ENCODE measurements at regions not wholly inside any gene's neighbourhood (a gene's known extent, or its start where the extent isn't known, plus 50 kb on each side); places are given as distances from the start of the nearest gene placed in this dataset.

DNA sequence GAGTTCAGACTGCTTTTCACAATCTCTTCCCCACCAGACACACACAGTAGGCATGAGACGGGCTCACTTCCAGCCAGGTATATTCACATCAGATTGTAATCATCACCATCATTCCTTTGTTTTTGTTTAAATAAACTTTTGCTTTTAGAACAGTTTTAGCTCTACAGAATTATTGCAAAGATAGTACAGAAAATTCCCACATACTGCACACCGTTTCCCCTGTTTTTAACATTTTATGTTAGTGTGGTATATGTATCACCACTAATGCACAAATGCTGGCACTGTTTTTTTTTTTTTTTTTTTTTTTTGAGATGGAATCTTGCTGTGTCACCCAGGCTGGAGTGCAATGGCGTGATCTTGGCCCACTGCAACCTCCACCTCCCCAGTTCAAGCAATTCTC is 83.3 kb upstream of the ANO1 start:
- in situ Hi-C loops (cut with MboI): no loop called here
- BruUV-seq (replicated peaks): no TSS peak
- 26% methylated on average over 2 of the region's 3 CpGs for WGBS (ENCODE audit: insufficient coverage, insufficient replicate concordance, low lambda C conversion rate, missing lambda C conversion rate)
- ATAC-seq (no peak), FAIRE-seq (no peak), DNase-seq (ENCODE audit: low read depth, low spot score) (no peak)
- H3K79me2 ChIP-seq (ENCODE audit: control insufficient read depth, insufficient read depth, low read length): no peaks in the 10 kb centered on the region
- H3K4me3 ChIP-seq: no peak overlapping the region
- POLR2A ChIA-PET: no interaction called here
- no peak overlapping the region for H3K9ac ChIP-seq (ENCODE audit: control insufficient read depth, insufficient read depth, low read length)
- no peak overlapping the region for H3K4me2 ChIP-seq (ENCODE audit: control insufficient read depth, insufficient read depth)
- intact Hi-C loops (cut with micrococcal nuclease; ENCODE audit: unreplicated experiment): no loop called here
- H4K20me1 ChIP-seq (ENCODE audit: control insufficient read depth, insufficient read depth): no peaks in the 10 kb centered on the region
- no peaks in the 10 kb centered on the region for H3K4me1 ChIP-seq (ENCODE audit: control insufficient read depth, insufficient read depth, low read length)
- no peaks in the 10 kb centered on the region for H3K36me3 ChIP-seq (ENCODE audit: control insufficient read depth in 2 of 2, insufficient read depth in 2 of 2, low read length in 1 of 2)
- H3K27me3 ChIP-seq (replicated peaks in 1 of 2; ENCODE audit: control insufficient read depth in 2 of 2, insufficient read depth in 2 of 2, low read length in 1 of 2): peaks cover 0 to 3% of the 10 kb centered on the region in 2 experiments; a peak in 1 of 4 replicates
- RAD21 ChIA-PET (ENCODE audit: unreplicated experiment): no interaction called here
- SMC1A ChIA-PET (ENCODE audit: uncharacterized antibody, unreplicated experiment): no interaction called here
- no peak overlapping the region for H2AFZ ChIP-seq (ENCODE audit: control insufficient read depth, low read depth, low read length)
- no peak for TF ChIP-seq ZSCAN29 (IDR thresholded peaks at IDR 0.05)
- no peak for TF ChIP-seq NFYB (IDR thresholded peaks at IDR 0.05; ENCODE audit: insufficient read depth, low read depth, low read length)
- no peak for TF ChIP-seq SUZ12 (IDR thresholded peaks at IDR 0.05; ENCODE audit: unreplicated experiment)
- no peak for TF ChIP-seq LARP7 (IDR thresholded peaks at IDR 0.05)
- TF ChIP-seq CREB1 (IDR thresholded peaks at IDR 0.05; ENCODE audit: low read depth): no peak
- TF ChIP-seq NR2C2 (IDR thresholded peaks at IDR 0.05; ENCODE audit: borderline replicate concordance, control insufficient read depth, insufficient read length, low read depth): no peak
- no peak for TF ChIP-seq HDGF (IDR thresholded peaks at IDR 0.05)
- TF ChIP-seq, protein P1, sequence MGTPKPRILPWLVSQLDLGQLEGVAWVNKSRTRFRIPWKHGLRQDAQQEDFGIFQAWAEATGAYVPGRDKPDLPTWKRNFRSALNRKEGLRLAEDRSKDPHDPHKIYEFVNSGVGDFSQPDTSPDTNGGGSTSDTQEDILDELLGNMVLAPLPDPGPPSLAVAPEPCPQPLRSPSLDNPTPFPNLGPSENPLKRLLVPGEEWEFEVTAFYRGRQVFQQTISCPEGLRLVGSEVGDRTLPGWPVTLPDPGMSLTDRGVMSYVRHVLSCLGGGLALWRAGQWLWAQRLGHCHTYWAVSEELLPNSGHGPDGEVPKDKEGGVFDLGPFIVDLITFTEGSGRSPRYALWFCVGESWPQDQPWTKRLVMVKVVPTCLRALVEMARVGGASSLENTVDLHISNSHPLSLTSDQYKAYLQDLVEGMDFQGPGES (IDR thresholded peaks at IDR 0.05): no peak
- TF ChIP-seq SPI1 (IDR thresholded peaks at IDR 0.05; ENCODE audit: borderline replicate concordance, insufficient read depth, low read depth, low read length): no peak
- no peak for TF ChIP-seq ATF3 (IDR thresholded peaks at IDR 0.05; ENCODE audit: borderline replicate concordance, extremely low read depth, low read depth, low read length)
- no peak for TF ChIP-seq PBX3 (IDR thresholded peaks at IDR 0.05; ENCODE audit: insufficient replicate concordance, low read depth, low read length)
- no peak for TF ChIP-seq CREM (IDR thresholded peaks at IDR 0.05; ENCODE audit: low read depth)
- no peak for TF ChIP-seq BHLHE40 (IDR thresholded peaks at IDR 0.05; ENCODE audit: borderline replicate concordance in 1 of 2, low read depth in 2 of 2, low read length in 1 of 2)
- TF ChIP-seq TCF12 (IDR thresholded peaks at IDR 0.05; ENCODE audit: low read depth, low read length): no peak
- no peak for TF ChIP-seq EZH2 (IDR thresholded peaks at IDR 0.05; ENCODE audit: borderline replicate concordance, control insufficient read depth, low read depth, low read length)
- no peak for TF ChIP-seq SMAD1 (IDR thresholded peaks at IDR 0.05; ENCODE audit: low read depth, partially characterized antibody)
- no peak for TF ChIP-seq RBBP5 (conservative IDR thresholded peaks at IDR 0.05)
- TF ChIP-seq PML (IDR thresholded peaks at IDR 0.05; ENCODE audit: low read length): no peak
- TF ChIP-seq EGR1 (IDR thresholded peaks at IDR 0.05; ENCODE audit: borderline replicate concordance in 1 of 2, low read depth in 2 of 2, low read length in 2 of 2): no peak
- no peaks in the 10 kb centered on the region for H3K9me3 ChIP-seq (replicated peaks; ENCODE audit: control insufficient read depth, insufficient read depth, low read length)
- no peak overlapping the region for H3K27ac ChIP-seq (ENCODE audit: control insufficient read depth, insufficient read depth)
- CTCF ChIA-PET: no interaction called here

Data from GM12878 (cell line).